ENCODE measurements at regions not wholly inside any gene's neighbourhood (a gene's known extent, or its start where the extent isn't known, plus 50 kb on each side); places are given as distances from the start of the nearest gene placed in this dataset.

GRCh38 chr5:2131826-2132496 is 249.2 kb upstream of the IRX4 start:
- no peak for DNase-seq (ENCODE audit: low spot score)

- no peak for DNase-seq (ENCODE audit: low spot score)
These were observed 248.5 kb upstream of the IRX4 start for GRCh38 chr5:2131196-2131595.

- no peak for DNase-seq (ENCODE audit: low spot score)
These were observed 247.6 kb upstream of the IRX4 start for GRCh38 chr5:2130361-2130760.

GRCh38 chr5:2129568-2130272 is 247.0 kb upstream of the IRX4 start:
- no peak for DNase-seq (ENCODE audit: low spot score)

GRCh38 chr5:2128686-2129355 is 246.1 kb upstream of the IRX4 start:
- DNase-seq (ENCODE audit: low spot score), result no peak

GRCh38 chr5:2126512-2126911 is 243.8 kb upstream of the IRX4 start:
- DNase-seq (ENCODE audit: low spot score), result no peak

GRCh38 chr5:2125901-2126265 is 243.2 kb upstream of the IRX4 start:
- DNase-seq (ENCODE audit: low spot score), result no peak

- no peak for DNase-seq (ENCODE audit: low spot score)
These were observed 242.6 kb upstream of the IRX4 start for GRCh38 chr5:2125171-2125900.

- no peak for DNase-seq (ENCODE audit: low spot score)
These were observed 241.9 kb upstream of the IRX4 start for GRCh38 chr5:2124434-2125170.

GRCh38 chr5:2123874-2124273 is 241.1 kb upstream of the IRX4 start:
- no peak for DNase-seq (ENCODE audit: low spot score)

GRCh38 chr5:2120361-2120760 is 237.6 kb upstream of the IRX4 start:
- DNase-seq (ENCODE audit: low spot score), result no peak

- no peak for DNase-seq (ENCODE audit: low spot score)
These were observed 236.8 kb upstream of the IRX4 start for GRCh38 chr5:2119573-2119972.

GRCh38 chr5:2113348-2114131 is 230.8 kb upstream of the IRX4 start:
- DNase-seq (ENCODE audit: low spot score), result no peak

- DNase-seq (ENCODE audit: low spot score), result no peak
These were observed 229.7 kb upstream of the IRX4 start for GRCh38 chr5:2112173-2113025.

GRCh38 chr5:2111569-2112105 is 228.9 kb upstream of the IRX4 start:
- DNase-seq (ENCODE audit: low spot score), result no peak

GRCh38 chr5:2110934-2111462 is 228.3 kb upstream of the IRX4 start:
- DNase-seq (ENCODE audit: low spot score), result no peak

- DNase-seq (ENCODE audit: low spot score), result no peak
These were observed 227.6 kb upstream of the IRX4 start for GRCh38 chr5:2110137-2110933.

- no peak for DNase-seq (ENCODE audit: low spot score)
These were observed 226.8 kb upstream of the IRX4 start for GRCh38 chr5:2109566-2109965.

- DNase-seq (ENCODE audit: low spot score), result no peak
These were observed 224.0 kb upstream of the IRX4 start for GRCh38 chr5:2106721-2107120.

Data from A172 (cell line).